ENCODE measurements at regions not wholly inside any gene's neighbourhood (a gene's known extent, or its start where the extent isn't known, plus 50 kb on each side); places are given as distances from the start of the nearest gene placed in this dataset.

- DNase-seq: no peak
These were observed 66.7 kb upstream of the TOP1 start for GRCh38 chr20:40961686-40962640.

GRCh38 chr20:40962733-40963504 lies 65.7 kb upstream of the TOP1 start:
- peak; percentile 80 for DNase-seq

GRCh38 chr20:40963505-40963845 lies 65.1 kb upstream of the TOP1 start:
- no peak for DNase-seq

- no peak for DNase-seq
These were observed 63.0 kb upstream of the TOP1 start for GRCh38 chr20:40965671-40966070.

GRCh38 chr20:40966103-40966502 lies 62.5 kb upstream of the TOP1 start:
- DNase-seq: no peak

DNA sequence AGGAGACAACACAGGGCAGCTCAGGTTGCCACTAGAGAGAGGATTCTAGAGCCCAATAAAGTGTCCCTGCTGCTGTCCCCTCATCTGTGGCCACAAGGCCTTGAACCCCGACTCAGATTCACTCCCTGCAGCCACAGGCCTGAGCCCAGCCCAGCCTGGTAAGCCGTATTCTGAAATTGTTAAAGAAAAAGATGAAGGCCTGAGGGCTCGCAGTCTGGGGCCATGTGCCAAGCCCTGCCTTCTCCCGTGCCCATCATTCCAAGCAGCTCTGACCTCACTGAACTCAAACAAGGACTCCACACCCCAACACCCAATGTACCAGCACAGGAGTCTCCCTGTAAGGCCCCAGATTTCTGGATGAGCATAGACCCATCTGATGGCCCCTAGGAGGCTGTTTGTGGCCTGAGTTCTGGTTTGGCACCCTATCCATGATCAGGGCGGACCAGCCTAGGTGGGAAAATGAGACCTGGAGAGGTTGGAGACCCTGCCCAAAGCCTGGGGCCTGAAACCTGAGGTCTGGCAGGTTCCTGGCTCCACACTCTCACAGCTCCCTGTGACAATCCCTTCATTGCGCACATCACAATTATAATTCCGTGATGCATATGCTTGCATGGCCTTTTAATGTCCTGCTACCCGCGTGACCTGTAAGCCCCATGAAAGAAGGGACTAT lies 62.0 kb upstream of the TOP1 start:
- DNase-seq: no peak

DNA sequence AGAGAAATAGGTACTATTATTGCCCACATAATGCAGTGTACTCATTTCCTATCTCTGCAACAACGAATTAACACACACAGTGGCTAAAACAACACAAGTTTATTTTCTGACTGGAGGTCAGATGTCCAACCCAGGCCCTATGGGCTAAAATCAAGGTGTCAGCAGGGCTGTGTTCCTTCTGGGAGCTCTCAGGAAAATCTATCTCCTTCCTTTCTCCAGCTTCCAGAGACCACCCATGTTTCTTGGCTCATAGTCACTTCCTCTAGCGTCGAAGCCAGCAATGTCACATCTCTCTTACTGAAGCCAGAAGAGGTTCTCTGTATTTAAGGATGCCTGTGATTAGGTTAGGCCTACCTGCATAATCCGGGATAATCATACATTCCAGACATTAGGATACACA lies 60.9 kb upstream of the TOP1 start:
- DNase-seq: no peak

- peak; percentile 54 for DNase-seq
These were observed 59.6 kb upstream of the TOP1 start for GRCh38 chr20:40968816-40969562.

- no peak for DNase-seq
These were observed 58.4 kb upstream of the TOP1 start for GRCh38 chr20:40970218-40970617.

- DNase-seq: no peak
These were observed 51.4 kb upstream of the TOP1 start for GRCh38 chr20:40977218-40977617.

DNA sequence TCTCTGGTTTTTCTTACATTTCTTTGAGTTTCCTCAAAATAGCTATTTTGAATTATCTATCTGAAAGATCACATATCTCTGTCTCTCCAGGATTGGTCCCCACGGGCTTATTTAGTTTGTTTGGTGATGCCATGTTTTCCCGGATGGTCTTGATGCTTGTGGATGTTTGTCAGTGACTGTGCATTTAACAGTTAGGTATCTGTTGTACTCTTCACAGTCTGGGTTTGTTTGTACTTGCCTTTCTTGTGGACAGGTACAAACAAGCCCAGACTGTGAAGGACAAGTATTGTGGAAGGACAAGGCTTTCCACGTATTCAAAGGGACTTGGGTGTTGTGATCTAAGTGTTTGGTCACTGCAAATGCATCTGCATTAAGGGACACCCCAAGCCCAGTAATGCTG lies 49.9 kb upstream of the TOP1 start:
- no peak for DNase-seq

Data from 8988T (cell line).